Tibial nerve (tissue), 4 donors: ENCODE measurements at regions not wholly inside any gene's neighbourhood (a gene's known extent, or its start where the extent isn't known, plus 50 kb on each side); places are given as distances from the start of the nearest gene placed in this dataset.

Experiments used
- CTCF ChIP-seq, 5 experiments: fragments of 200-600 bp in 3 of 5; fragments of 450-650 bp in 2 of 5; sonication (generic) in 3 of 5; IDR thresholded peaks; one replicate each; pipeline ENCODE4 v1.5.1; 2016 to 2019; ENCODE audit warnings: antibody characterized with exemption in 5 of 5, mild to moderate bottlenecking in 3 of 5, moderate library complexity in 2 of 5
- EP300 ChIP-seq, 2 donors: sonication (generic); formaldehyde crosslinking; IDR thresholded peaks; one replicate each; pipeline ENCODE4 v1.6.1; 2017; ENCODE audit warnings: antibody characterized with exemption in 2 of 2, mild to moderate bottlenecking in 1 of 2
- POLR2A ChIP-seq, 2 donors: fragments of 450-650 bp; IDR thresholded peaks; one replicate each; pipeline ENCODE4 v1.6.1; 2017; ENCODE audit warnings: antibody characterized with exemption in 2 of 2, mild to moderate bottlenecking in 2 of 2, moderate library complexity in 2 of 2

DNA sequence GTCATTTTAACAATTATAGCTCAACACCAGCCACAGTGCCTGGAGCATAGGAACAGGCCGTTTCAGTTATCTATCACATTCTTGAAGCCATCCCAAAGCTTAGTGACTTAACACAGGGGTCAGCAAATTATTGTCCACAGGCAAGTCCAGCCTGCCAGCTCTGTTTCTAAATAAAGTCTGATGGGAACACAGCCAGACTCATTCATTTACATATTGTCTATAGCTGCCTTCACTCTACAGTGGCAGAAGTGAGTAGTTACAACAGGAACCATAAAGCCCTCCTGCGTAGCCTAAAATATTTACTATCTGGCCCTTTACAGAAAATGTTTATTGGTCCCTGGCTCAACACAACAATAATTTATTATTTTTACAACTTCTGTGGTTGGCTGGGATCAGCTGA is 407.5 kb upstream of the AUTS2 start:
- TF ChIP-seq CTCF (IDR thresholded peaks at IDR 0.05): no peak
- TF ChIP-seq POLR2A (IDR thresholded peaks at IDR 0.05): no peak
- TF ChIP-seq EP300 (IDR thresholded peaks at IDR 0.05): no peak
